22Rv1 (cell line): ENCODE measurements at regions not wholly inside any gene's neighbourhood (a gene's known extent, or its start where the extent isn't known, plus 50 kb on each side); places are given as distances from the start of the nearest gene placed in this dataset.

Source experiments
- ZFX ChIP-seq: fragments of 450-650 bp; IDR thresholded peaks from 2 replicates; pipeline ENCODE4 v1.6.1; 2017; ENCODE audit warnings: antibody characterized with exemption, borderline replicate concordance
- TF ChIP-seq, protein P1 (sequence below): fragments of 450-650 bp; IDR thresholded peaks from 2 replicates; pipeline ENCODE4 v1.5.1; 2017; ENCODE audit warnings: mild to moderate bottlenecking

DNA sequence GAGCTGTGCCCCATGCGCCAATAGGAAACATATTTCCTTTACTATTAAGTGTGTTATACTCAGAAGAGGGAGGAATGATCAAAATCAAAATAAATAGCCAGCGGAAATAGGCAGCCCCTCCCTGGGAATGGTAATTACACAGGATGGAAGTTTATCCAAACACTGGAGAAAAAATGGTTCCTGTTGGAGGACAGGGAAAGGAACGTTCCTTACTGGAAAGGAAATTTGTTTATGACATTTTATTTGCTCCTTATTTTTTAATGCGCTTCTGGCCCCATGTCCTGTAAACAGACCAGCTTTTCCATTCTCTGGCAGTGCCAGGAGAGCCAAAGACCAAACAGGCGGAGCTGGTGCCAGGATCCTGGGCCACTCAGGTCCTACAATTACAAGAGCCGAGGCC is 273.7 kb downstream of the SOX9 start:
- TF ChIP-seq, protein P1, sequence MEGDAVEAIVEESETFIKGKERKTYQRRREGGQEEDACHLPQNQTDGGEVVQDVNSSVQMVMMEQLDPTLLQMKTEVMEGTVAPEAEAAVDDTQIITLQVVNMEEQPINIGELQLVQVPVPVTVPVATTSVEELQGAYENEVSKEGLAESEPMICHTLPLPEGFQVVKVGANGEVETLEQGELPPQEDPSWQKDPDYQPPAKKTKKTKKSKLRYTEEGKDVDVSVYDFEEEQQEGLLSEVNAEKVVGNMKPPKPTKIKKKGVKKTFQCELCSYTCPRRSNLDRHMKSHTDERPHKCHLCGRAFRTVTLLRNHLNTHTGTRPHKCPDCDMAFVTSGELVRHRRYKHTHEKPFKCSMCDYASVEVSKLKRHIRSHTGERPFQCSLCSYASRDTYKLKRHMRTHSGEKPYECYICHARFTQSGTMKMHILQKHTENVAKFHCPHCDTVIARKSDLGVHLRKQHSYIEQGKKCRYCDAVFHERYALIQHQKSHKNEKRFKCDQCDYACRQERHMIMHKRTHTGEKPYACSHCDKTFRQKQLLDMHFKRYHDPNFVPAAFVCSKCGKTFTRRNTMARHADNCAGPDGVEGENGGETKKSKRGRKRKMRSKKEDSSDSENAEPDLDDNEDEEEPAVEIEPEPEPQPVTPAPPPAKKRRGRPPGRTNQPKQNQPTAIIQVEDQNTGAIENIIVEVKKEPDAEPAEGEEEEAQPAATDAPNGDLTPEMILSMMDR = no peak
- TF ChIP-seq ZFX = no peak
